ENCODE measurements at regions not wholly inside any gene's neighbourhood (a gene's known extent, or its start where the extent isn't known, plus 50 kb on each side); places are given as distances from the start of the nearest gene placed in this dataset.

DNA sequence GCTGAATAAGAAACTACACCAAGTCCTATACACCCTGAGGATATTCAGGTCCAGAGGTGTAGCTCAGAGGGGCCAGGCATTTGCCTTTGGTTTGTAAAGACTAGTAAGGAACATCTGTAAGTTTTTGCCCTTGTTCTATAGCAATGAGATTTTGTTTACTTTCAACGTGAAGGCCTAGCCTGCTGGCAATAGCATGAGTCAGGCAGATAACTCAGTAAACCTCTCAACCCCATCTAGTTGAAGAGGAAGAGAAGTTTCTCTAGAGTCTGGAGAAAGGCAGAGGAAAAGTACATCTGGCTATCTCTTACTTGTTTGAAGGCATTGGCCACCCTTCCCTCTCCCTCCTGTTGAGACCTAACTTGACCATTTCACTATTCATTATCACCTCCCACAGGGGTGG is 70.3 kb upstream of the ZNF521 start:
- no peak overlapping the region for H3K27ac ChIP-seq
- ATAC-seq (no peak), FAIRE-seq (no peak), DNase-seq (ENCODE audit: low read depth in 1 of 2, low spot score in 1 of 2) (no peak)
- ChIA-PET CTCF (no interaction called here), POLR2A (no interaction called here)
- no peaks in the 10 kb centered on the region for H3K9me3 ChIP-seq
- TF ChIP-seq, protein P1, sequence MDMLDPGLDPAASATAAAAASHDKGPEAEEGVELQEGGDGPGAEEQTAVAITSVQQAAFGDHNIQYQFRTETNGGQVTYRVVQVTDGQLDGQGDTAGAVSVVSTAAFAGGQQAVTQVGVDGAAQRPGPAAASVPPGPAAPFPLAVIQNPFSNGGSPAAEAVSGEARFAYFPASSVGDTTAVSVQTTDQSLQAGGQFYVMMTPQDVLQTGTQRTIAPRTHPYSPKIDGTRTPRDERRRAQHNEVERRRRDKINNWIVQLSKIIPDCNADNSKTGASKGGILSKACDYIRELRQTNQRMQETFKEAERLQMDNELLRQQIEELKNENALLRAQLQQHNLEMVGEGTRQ (IDR thresholded peaks at IDR 0.05): no peak
- TF ChIP-seq TFCP2L1 (CRISPR knock-in tag; IDR thresholded peaks at IDR 0.05): no peak
- TF ChIP-seq GATA3 (IDR thresholded peaks at IDR 0.05; ENCODE audit: borderline replicate concordance): no peak
- no peak for TF ChIP-seq MAZ (IDR thresholded peaks at IDR 0.05; ENCODE audit: borderline replicate concordance, low read depth, low read length)
- TF ChIP-seq, protein P2, sequence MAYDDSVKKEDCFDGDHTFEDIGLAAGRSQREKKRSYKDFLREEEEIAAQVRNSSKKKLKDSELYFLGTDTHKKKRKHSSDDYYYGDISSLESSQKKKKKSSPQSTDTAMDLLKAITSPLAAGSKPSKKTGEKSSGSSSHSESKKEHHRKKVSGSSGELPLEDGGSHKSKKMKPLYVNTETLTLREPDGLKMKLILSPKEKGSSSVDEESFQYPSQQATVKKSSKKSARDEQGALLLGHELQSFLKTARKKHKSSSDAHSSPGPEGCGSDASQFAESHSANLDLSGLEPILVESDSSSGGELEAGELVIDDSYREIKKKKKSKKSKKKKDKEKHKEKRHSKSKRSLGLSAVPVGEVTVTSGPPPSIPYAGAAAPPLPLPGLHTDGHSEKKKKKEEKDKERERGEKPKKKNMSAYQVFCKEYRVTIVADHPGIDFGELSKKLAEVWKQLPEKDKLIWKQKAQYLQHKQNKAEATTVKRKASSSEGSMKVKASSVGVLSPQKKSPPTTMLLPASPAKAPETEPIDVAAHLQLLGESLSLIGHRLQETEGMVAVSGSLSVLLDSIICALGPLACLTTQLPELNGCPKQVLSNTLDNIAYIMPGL (CRISPR knock-in tag; IDR thresholded peaks at IDR 0.05; ENCODE audit: borderline replicate concordance): no peak
- TF ChIP-seq CBX2 (IDR thresholded peaks at IDR 0.05; ENCODE audit: borderline replicate concordance, low read depth): no peak
- no peak for TF ChIP-seq BHLHE40 (IDR thresholded peaks at IDR 0.05; ENCODE audit: low read depth, low read length)
- TF ChIP-seq EHF (CRISPR knock-in tag; IDR thresholded peaks at IDR 0.05): no peak
- no peak for TF ChIP-seq MAFK (IDR thresholded peaks at IDR 0.05; ENCODE audit: partially characterized antibody)
- TF ChIP-seq, protein P3, sequence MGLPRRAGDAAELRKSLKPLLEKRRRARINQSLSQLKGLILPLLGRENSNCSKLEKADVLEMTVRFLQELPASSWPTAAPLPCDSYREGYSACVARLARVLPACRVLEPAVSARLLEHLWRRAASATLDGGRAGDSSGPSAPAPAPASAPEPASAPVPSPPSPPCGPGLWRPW (IDR thresholded peaks at IDR 0.05): no peak
- TF ChIP-seq, protein P4, sequence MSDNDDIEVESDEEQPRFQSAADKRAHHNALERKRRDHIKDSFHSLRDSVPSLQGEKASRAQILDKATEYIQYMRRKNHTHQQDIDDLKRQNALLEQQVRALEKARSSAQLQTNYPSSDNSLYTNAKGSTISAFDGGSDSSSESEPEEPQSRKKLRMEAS (IDR thresholded peaks at IDR 0.05): no peak
- TF ChIP-seq RAD21 (conservative IDR thresholded peaks at IDR 0.05 in 1 of 2, IDR thresholded peaks at IDR 0.05 in 1 of 2): no peak
- no peak for TF ChIP-seq EHMT2 (IDR thresholded peaks at IDR 0.05; ENCODE audit: low read depth)
- no peak for TF ChIP-seq KDM5A (IDR thresholded peaks at IDR 0.05)
- TF ChIP-seq ZSCAN20 (CRISPR knock-in tag; IDR thresholded peaks at IDR 0.05): no peak
- no peak for TF ChIP-seq NFE2L2 (conservative IDR thresholded peaks at IDR 0.05; ENCODE audit: low read length)
- no peak for TF ChIP-seq ZC3H11A (IDR thresholded peaks at IDR 0.05)
- no peak for TF ChIP-seq RFX5 (IDR thresholded peaks at IDR 0.05)
- no peak for TF ChIP-seq HEYL (CRISPR knock-in tag; IDR thresholded peaks at IDR 0.05)
- TF ChIP-seq, protein P5, sequence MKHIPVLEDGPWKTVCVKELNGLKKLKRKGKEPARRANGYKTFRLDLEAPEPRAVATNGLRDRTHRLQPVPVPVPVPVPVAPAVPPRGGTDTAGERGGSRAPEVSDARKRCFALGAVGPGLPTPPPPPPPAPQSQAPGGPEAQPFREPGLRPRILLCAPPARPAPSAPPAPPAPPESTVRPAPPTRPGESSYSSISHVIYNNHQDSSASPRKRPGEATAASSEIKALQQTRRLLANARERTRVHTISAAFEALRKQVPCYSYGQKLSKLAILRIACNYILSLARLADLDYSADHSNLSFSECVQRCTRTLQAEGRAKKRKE (CRISPR knock-in tag; IDR thresholded peaks at IDR 0.05; ENCODE audit: low read depth): no peak
- H3K4me1 ChIP-seq: no peaks in the 10 kb centered on the region
- no peak overlapping the region for H3K4me3 ChIP-seq
- 0% methylated on average over 1 of the region's 1 CpG for WGBS (ENCODE audit: missing lambda C conversion rate)
- H3K4me2 ChIP-seq: no peak overlapping the region

DNA sequence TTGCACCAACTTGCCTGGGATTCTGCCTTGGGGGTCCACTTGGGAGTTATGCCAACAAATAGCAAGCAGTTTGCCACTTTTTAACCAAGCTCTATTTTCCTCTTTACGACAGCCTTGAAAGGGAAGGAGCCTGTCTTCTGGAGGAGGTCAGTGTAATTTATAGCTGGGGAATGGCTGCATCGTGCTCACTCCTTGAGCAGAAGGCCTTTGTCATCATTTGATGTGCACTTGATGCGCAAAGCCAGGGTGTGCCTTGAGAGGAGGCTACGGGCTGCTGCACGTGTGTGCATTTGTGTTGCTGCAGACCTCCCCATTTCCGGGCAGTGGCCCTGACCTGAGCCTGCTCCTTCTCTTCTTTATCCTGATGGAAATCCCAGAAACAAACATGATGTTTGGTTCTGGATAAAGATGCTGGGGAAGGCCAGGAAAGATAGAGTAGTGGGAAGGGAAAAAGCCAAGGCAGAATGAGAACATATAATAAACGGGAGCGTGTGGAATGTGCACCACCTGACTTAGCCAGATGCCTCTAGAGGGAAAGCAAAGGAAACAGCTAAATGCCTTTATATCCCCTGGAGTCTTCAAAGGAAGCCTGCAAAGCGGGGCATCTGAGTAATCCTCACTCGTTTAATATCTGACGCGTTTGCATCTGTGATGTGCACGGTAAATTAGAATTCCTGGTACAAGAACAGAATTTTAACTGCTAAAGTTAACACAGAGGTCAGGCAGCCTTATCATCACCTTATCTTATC is 68.3 kb upstream of the ZNF521 start:
- 12% methylated on average over 13 of the region's 13 CpGs for WGBS (ENCODE audit: missing lambda C conversion rate)
- POLR2A ChIA-PET: no interaction called here
- FAIRE-seq (no peak), DNase-seq (ENCODE audit: low read depth in 1 of 2, low spot score in 1 of 2) (no peak), ATAC-seq (no peak)
- TF ChIP-seq CHD2 (IDR thresholded peaks at IDR 0.05; ENCODE audit: low read length, partially characterized antibody): no peak
- H3K4me1 ChIP-seq: no peaks in the 10 kb centered on the region
- CTCF ChIA-PET: interaction anchor here (1.5 kb wide), 1 partner anchor 10 kb away, joined by 3 read pairs; no protein-coding TSS in a partner anchor
- H3K4me3 ChIP-seq: no peak overlapping the region
- H3K27ac ChIP-seq: no peak overlapping the region
- H3K9me3 ChIP-seq: no peaks in the 10 kb centered on the region
- H3K4me2 ChIP-seq: no peak overlapping the region

Data from A549 (cell line).